GM23338 (cell line): ENCODE measurements at regions not wholly inside any gene's neighbourhood (a gene's known extent, or its start where the extent isn't known, plus 50 kb on each side); places are given as distances from the start of the nearest gene placed in this dataset.

Source experiments
- CREB1 ChIP-seq: fragments of 250-450 bp; sonication (Bioruptor Pico); IDR thresholded peaks from 2 replicates; pipeline ENCODE4 v1.5.0; 2020; ENCODE audit warnings: low read depth, mild to moderate bottlenecking, moderate library complexity
- ZNF462 ChIP-seq: fragments of 250-450 bp; sonication (Bioruptor Pico); IDR thresholded peaks from 2 replicates; pipeline ENCODE4 v1.5.0; 2020; ENCODE audit warnings: mild to moderate bottlenecking, moderate library complexity

GRCh38 chrX:70988425-70988824, 57.5 kb upstream of the SLC7A3 start (continued):
- TF ChIP-seq CREB1 (CRISPR knock-in tag) (no peak), ZNF462 (no peak)
